GM12873 (cell line): ENCODE measurements at regions not wholly inside any gene's neighbourhood (a gene's known extent, or its start where the extent isn't known, plus 50 kb on each side); places are given as distances from the start of the nearest gene placed in this dataset.

ENCODE experiments used
- TF ChIP-seq, protein P1 (sequence below): IDR thresholded peaks from 2 replicates; pipeline ENCODE4 v1.5.1; 2012; ENCODE audit warnings: low read depth, mild to moderate bottlenecking, moderate library complexity, low read length, control low read depth; ENCODE audit not compliant: insufficient read depth; ENCODE audit errors: missing control alignments

DNA sequence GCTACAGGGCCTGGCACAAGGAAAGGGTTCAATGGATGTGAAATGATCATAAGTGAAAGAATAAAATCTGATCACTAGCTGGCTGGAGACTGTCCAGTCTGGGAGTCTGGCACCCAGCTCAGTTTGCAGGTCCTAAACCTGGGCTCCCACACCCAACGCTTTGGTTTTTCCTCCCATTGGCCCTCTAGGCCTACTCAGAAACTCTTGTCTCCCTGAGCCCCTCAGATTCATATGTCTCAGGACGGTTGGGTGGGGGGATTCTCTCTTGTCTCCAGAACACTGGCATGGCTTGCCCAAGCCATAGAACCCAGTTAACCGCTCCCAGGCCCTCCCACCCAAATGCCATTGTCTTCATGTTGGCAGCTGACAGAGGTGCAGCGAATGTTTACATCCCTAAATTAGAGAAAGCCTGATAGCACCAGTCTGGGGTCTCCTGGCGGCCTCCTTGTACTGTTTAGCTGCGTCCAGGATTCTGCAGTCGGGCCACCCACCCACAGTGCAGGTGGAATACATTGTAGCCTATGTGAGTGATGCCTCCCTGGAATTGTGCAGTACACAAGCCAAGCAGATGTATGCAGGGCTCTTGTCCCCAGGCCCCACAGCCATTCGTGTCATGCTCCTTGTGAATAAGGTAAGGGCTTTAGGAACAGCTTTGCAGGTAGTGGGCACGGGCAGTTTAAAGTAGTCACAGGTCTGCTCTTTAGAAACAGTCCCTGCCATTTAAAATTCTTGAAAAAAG lies 266.3 kb downstream of the XXYLT1 start:
- TF ChIP-seq, protein P1, sequence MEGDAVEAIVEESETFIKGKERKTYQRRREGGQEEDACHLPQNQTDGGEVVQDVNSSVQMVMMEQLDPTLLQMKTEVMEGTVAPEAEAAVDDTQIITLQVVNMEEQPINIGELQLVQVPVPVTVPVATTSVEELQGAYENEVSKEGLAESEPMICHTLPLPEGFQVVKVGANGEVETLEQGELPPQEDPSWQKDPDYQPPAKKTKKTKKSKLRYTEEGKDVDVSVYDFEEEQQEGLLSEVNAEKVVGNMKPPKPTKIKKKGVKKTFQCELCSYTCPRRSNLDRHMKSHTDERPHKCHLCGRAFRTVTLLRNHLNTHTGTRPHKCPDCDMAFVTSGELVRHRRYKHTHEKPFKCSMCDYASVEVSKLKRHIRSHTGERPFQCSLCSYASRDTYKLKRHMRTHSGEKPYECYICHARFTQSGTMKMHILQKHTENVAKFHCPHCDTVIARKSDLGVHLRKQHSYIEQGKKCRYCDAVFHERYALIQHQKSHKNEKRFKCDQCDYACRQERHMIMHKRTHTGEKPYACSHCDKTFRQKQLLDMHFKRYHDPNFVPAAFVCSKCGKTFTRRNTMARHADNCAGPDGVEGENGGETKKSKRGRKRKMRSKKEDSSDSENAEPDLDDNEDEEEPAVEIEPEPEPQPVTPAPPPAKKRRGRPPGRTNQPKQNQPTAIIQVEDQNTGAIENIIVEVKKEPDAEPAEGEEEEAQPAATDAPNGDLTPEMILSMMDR, result no peak

DNA sequence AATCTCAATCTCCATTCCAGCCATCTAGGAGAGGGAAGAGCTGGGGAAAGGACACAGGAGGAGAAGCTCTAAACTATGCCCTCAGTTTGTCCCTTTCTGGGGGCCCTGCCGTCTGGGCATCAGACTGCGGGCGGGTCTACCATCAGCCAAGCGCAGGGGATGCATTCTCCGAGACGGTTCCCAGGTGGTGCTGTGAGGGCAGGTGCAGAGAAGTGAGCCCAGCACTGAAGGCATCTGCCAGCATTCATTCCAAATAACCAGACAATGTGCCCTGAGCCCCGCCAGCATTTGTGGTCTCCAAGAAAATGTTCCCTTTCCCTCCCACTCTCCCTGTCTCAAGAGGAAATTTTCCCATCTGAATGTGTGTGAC lies 265.7 kb downstream of the XXYLT1 start:
- TF ChIP-seq, protein P1, result no peak

GRCh38 chr3:195005759-195006510 lies 265.0 kb downstream of the XXYLT1 start:
- TF ChIP-seq, protein P1, result no peak

GRCh38 chr3:195007151-195007550 lies 263.8 kb downstream of the XXYLT1 start:
- TF ChIP-seq, protein P1, result no peak

GRCh38 chr3:195007766-195008165 lies 263.2 kb downstream of the XXYLT1 start:
- TF ChIP-seq, protein P1, result no peak

DNA sequence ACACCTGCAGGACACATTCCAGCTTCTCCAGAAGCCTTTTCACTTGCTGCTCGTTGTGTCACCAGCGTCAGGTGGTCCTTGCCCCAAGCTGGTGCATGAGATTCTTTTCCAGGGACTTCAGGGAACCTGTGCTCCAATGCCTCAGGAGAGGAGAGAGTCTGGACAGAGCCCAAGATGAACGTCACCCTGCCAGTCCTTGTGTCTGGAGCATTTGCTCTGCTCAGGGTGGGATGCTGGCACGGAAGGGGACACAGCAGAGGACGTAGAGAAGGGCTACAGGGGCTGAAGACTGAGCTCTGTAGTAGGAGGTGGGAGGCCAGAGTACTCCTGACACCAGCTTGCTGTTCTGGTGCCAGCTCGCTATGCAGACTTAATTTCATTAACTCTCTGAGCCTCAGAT lies 262.1 kb downstream of the XXYLT1 start:
- TF ChIP-seq, protein P1, result no peak

DNA sequence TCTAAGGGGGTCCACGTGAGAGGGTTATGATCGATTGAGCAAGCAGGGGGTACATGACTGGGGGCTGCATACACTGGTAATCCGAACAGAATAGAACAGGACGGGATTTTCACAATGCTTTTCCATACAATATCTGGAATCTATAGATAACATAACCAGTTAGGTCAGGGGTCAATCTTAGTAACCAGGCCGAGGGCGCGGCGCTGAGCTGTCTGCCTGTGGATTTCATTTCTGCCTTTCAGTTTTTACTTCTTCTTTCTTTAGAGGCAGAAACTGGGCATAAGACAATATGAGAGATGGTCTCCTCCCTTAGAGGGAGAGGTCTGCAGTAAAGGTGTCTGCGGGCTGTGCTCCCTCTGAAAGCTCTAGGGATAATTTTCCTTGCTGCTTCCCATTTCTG lies 261.3 kb downstream of the XXYLT1 start:
- TF ChIP-seq, protein P1, result no peak
